HG02852 (cell line): ENCODE measurements at regions not wholly inside any gene's neighbourhood (a gene's known extent, or its start where the extent isn't known, plus 50 kb on each side); places are given as distances from the start of the nearest gene placed in this dataset.

Experiments used
- ATAC-seq: cut with Tn5 transposase; IDR thresholded peaks from one replicate; pipeline ENCODE4 v1.9.1; 2021; ENCODE audit warnings: mild to moderate bottlenecking, moderate library complexity; ENCODE audit not compliant: unreplicated experiment

DNA sequence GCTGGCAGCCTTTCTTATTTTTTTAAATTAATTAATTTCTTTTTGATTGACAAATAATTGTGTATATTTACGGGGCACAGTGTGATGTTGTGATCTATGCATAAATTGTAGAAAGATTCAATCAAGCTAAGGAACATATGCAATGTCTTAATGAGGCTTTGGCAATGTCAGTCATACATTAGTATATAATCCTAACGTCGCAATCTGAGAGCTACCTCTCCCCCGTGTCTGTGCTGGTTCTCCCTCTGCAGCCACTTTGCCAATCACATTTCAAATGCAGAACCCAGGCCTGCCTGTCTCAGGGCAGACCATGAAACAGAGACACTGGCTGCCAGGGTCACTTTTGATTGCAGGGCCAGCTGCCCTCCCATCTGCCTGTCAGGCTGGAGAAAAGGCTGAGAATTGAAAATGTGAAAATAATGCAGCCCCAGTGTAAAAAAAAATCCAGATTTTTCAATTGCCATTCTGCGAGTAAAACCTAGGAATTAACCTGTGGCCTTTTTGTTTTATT lies 56.3 kb downstream of the SLC24A2 start:
- ATAC-seq = no peak

GRCh38 chr9:19728101-19728500 lies 60.7 kb downstream of the SLC24A2 start:
- no peak for ATAC-seq

- no peak for ATAC-seq
These were observed 62.9 kb downstream of the SLC24A2 start for GRCh38 chr9:19725970-19726369.

GRCh38 chr9:19720377-19720776 lies 68.5 kb downstream of the SLC24A2 start:
- no peak for ATAC-seq

GRCh38 chr9:19703702-19704101 lies 85.1 kb downstream of the SLC24A2 start:
- ATAC-seq = no peak

- no peak for ATAC-seq
These were observed 86.8 kb downstream of the SLC24A2 start for GRCh38 chr9:19701991-19702390.

DNA sequence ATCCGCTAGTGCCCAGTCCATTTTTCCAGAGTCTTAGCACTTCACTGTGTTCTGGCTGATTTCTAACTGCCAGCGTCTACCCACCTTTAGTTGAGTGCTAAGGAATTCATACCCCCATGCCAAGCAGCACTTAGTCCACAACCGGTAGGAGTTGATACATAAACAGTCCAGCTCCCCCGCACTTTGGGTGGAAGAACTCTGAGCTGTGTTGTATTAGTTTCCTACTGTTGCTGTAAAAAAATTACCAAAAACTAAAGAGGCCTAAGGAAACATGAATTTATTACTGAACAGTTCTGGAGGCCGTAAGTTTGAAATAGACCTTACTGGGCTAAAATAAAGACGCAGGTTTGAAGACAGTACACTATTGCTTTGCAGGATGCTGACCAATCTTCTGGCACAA lies 87.6 kb downstream of the SLC24A2 start:
- ATAC-seq = no peak

- no peak for ATAC-seq
These were observed 88.1 kb downstream of the SLC24A2 start for GRCh38 chr9:19700699-19701098.

GRCh38 chr9:19699756-19700155 lies 89.1 kb downstream of the SLC24A2 start:
- ATAC-seq = no peak

DNA sequence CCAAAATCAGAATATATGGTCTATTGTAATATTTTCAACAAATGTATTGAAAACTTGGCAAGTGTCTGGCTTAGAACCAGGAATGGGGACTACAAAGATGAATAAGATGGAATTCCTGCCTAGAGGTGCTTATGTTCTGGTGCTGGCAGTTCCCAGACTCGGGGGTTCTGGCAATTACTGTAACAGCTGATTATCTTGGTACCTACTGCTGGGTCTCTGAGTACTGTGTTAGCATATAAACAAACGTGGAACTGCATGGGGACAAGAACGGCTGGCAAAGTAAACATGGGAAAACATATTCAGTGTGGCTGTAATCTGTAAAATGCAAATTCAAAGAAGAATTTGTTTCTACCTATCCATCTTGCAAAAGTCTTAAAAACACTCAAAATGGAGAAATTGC lies 89.9 kb downstream of the SLC24A2 start:
- ATAC-seq = no peak

GRCh38 chr9:19694601-19695000 lies 94.2 kb downstream of the SLC24A2 start:
- no peak for ATAC-seq

DNA sequence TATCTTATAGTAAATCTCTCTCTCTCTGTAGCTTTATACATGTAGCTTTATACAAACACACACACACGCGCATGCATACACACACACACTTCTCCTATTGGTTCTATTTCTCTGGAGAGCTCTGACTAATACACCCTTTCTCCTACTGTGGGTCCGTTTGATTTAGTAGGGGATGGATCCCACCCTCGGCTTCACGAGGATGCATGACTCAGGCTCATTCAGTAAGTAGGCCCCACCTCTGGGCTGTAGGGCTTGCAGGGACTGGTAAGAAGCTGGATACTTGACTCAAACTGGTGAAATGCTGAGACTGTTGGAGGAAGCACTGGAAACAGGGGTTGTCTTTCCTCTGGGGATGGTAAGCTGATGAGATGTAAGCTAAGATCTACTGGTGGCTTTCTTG lies 98.7 kb downstream of the SLC24A2 start:
- no peak for ATAC-seq

GRCh38 chr9:19689328-19690101 lies 99.3 kb downstream of the SLC24A2 start:
- no peak for ATAC-seq

- ATAC-seq = no peak
These were observed 105.1 kb downstream of the SLC24A2 start for GRCh38 chr9:19683715-19684114.

GRCh38 chr9:19682397-19682796 lies 106.4 kb downstream of the SLC24A2 start:
- ATAC-seq = no peak

DNA sequence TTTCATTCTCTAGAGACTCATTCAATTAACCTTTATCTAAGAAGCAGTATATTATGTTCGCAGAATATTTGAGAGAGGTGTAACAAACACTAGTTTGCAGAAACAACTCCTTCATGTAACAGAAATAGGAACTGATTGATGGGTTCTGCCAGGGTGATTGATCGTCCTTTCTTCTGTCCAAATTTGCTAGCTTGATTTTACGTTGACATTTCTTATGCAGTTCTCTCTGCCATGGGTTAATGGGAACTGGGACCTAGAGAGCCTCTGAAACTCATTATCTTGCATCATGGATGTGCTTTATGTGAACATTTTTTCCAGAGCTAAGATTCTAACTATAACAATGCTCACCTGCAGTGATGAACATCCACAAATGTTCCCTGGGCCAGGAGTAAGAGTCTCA lies 107.0 kb downstream of the SLC24A2 start:
- no peak for ATAC-seq

DNA sequence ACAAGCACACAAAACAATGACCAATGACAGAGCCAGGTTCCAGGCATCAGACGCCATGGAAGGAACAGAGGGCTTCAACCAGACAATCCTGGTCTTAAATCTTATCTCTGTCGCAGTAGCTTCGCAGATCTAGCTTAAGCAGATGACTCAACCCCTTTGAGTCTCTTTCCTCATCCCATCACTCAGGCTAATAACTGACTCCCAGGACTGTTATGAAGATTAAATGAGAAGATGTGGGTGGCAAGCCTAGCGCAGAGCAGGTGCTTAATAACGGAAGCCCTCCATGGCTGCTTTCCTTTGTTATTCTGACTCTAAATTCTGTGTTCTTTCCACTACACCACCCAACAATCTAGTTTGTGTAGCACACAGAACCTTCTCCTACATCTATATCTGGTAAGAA lies 110.9 kb downstream of the SLC24A2 start:
- ATAC-seq = no peak

- no peak for ATAC-seq
These were observed 113.3 kb downstream of the SLC24A2 start for GRCh38 chr9:19675492-19675891.

DNA sequence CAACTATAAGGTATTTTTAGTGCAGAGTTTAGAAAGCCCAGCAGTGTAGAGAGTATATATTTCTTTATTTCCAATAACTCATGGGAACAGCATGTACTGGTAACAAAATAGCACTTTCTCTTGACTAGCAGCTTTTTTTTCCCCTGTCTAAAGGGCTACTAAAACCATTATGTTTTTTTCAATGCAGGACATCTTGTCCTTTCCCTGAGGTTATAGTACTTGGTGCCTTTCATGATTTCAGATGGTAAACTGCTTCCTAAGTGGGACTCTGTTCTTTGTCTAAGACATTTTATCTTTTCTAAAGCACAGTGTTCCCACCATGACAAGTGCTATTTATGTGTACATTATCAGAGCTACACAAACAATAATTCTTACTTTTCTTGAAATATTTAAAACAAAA lies 122.3 kb downstream of the SLC24A2 start:
- ATAC-seq = no peak

GRCh38 chr9:19665146-19665863 lies 123.5 kb downstream of the SLC24A2 start:
- ATAC-seq = peak; percentile 98

DNA sequence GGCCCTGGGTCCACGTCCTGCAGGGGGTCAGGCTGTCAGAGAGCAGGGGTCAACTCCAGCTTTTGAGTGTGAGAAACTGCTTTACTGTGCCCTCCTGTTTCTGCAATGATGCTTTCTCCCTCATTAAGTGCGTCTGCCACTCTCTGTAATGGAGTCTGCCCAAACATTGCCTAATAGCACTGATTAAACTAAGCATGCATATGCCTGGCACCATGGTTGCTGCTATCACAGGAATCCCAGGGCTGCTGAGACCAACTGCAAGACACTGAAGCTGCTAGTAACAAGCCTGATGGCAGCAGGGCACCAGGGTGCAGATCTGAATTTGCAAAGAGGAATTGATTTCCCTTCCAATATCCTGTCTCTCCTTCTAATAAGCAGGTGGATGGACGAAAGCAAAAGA lies 125.3 kb downstream of the SLC24A2 start:
- no peak for ATAC-seq

GRCh38 chr9:19662213-19662612 lies 126.6 kb downstream of the SLC24A2 start:
- no peak for ATAC-seq
